ENCODE measurements at regions not wholly inside any gene's neighbourhood (a gene's known extent, or its start where the extent isn't known, plus 50 kb on each side); places are given as distances from the start of the nearest gene placed in this dataset.

GRCh38 chr13:20301403-20302071 lies 69.4 kb upstream of the GJB6 start:
- no peak overlapping the region for H3K9ac ChIP-seq
- no peak overlapping the region for H3K4me3 ChIP-seq (ENCODE audit: low read depth in 2 of 2, low read length in 1 of 2)
- WGBS (ENCODE audit: low lambda C conversion rate) = 24% methylated on average over 36 of the region's 56 CpGs
- no peak overlapping the region for H3K27ac ChIP-seq (ENCODE audit: low read depth in 2 of 2, low read length in 1 of 2)
- no peaks in the 10 kb centered on the region for H3F3A ChIP-seq (replicated peaks; ENCODE audit: insufficient read depth)
- no peaks in the 10 kb centered on the region for H4K20me1 ChIP-seq (ENCODE audit: insufficient read depth)
- DNase-seq = no peak
- H3K27me3 ChIP-seq (ENCODE audit: insufficient read depth) = peaks cover 75% of the 10 kb centered on the region; the same call in 1 of the 2 replicates
- ChIA-PET CTCF (no interaction called here), POLR2A (no interaction called here)
- H3K9me3 ChIP-seq = no peaks in the 10 kb centered on the region
- no peaks in the 10 kb centered on the region for H3K9me2 ChIP-seq
- H3K4me2 ChIP-seq = peak overlapping the region; percentile 46; the same call in 1 of the 2 replicates
- no peaks in the 10 kb centered on the region for H3K79me2 ChIP-seq (ENCODE audit: insufficient read depth)
- TF ChIP-seq, protein P1, sequence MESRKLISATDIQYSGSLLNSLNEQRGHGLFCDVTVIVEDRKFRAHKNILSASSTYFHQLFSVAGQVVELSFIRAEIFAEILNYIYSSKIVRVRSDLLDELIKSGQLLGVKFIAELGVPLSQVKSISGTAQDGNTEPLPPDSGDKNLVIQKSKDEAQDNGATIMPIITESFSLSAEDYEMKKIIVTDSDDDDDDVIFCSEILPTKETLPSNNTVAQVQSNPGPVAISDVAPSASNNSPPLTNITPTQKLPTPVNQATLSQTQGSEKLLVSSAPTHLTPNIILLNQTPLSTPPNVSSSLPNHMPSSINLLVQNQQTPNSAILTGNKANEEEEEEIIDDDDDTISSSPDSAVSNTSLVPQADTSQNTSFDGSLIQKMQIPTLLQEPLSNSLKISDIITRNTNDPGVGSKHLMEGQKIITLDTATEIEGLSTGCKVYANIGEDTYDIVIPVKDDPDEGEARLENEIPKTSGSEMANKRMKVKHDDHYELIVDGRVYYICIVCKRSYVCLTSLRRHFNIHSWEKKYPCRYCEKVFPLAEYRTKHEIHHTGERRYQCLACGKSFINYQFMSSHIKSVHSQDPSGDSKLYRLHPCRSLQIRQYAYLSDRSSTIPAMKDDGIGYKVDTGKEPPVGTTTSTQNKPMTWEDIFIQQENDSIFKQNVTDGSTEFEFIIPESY (IDR thresholded peaks at IDR 0.05; ENCODE audit: borderline replicate concordance, low read depth) = no peak
- no peak for TF ChIP-seq GABPA (IDR thresholded peaks at IDR 0.05; ENCODE audit: low read depth)
- TF ChIP-seq PBX3 (IDR thresholded peaks at IDR 0.05) = no peak
- TF ChIP-seq USF1 (IDR thresholded peaks at IDR 0.05; ENCODE audit: borderline replicate concordance, low read depth) = no peak
- TF ChIP-seq TCF12 (IDR thresholded peaks at IDR 0.05) = no peak
- TF ChIP-seq FOXM1 (IDR thresholded peaks at IDR 0.05; ENCODE audit: low read depth) = no peak
- TF ChIP-seq, protein P2, sequence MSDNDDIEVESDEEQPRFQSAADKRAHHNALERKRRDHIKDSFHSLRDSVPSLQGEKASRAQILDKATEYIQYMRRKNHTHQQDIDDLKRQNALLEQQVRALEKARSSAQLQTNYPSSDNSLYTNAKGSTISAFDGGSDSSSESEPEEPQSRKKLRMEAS (IDR thresholded peaks at IDR 0.05; ENCODE audit: low read depth) = no peak
- no peak for TF ChIP-seq SIN3A (IDR thresholded peaks at IDR 0.05; ENCODE audit: borderline replicate concordance, low read depth, low read length)
- no peak for TF ChIP-seq RAD21 (IDR thresholded peaks at IDR 0.05; ENCODE audit: low read length)
- no peak for TF ChIP-seq POLR2AphosphoS5 (IDR thresholded peaks at IDR 0.05; ENCODE audit: low read depth, low read length)
- no peak for TF ChIP-seq NRF1 (IDR thresholded peaks at IDR 0.05; ENCODE audit: low read depth, low read length)
- TF ChIP-seq ELF1 (IDR thresholded peaks at IDR 0.05) = no peak
- TF ChIP-seq, protein P3, sequence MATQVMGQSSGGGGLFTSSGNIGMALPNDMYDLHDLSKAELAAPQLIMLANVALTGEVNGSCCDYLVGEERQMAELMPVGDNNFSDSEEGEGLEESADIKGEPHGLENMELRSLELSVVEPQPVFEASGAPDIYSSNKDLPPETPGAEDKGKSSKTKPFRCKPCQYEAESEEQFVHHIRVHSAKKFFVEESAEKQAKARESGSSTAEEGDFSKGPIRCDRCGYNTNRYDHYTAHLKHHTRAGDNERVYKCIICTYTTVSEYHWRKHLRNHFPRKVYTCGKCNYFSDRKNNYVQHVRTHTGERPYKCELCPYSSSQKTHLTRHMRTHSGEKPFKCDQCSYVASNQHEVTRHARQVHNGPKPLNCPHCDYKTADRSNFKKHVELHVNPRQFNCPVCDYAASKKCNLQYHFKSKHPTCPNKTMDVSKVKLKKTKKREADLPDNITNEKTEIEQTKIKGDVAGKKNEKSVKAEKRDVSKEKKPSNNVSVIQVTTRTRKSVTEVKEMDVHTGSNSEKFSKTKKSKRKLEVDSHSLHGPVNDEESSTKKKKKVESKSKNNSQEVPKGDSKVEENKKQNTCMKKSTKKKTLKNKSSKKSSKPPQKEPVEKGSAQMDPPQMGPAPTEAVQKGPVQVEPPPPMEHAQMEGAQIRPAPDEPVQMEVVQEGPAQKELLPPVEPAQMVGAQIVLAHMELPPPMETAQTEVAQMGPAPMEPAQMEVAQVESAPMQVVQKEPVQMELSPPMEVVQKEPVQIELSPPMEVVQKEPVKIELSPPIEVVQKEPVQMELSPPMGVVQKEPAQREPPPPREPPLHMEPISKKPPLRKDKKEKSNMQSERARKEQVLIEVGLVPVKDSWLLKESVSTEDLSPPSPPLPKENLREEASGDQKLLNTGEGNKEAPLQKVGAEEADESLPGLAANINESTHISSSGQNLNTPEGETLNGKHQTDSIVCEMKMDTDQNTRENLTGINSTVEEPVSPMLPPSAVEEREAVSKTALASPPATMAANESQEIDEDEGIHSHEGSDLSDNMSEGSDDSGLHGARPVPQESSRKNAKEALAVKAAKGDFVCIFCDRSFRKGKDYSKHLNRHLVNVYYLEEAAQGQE (IDR thresholded peaks at IDR 0.05; ENCODE audit: low read depth, low read length) = no peak
- no peak for TF ChIP-seq JUND (IDR thresholded peaks at IDR 0.05)
- TF ChIP-seq FOXJ3 (CRISPR knock-in tag; IDR thresholded peaks at IDR 0.05) = no peak
- H3K4me1 ChIP-seq (ENCODE audit: control insufficient read depth in 1 of 2, insufficient read depth in 2 of 2, low read depth in 1 of 2, low read length in 1 of 2) = no peaks in the 10 kb centered on the region
- no peaks in the 10 kb centered on the region for H3K36me3 ChIP-seq (replicated peaks in 1 of 2; ENCODE audit: control insufficient read depth in 1 of 2, insufficient read depth in 2 of 2, low read length in 1 of 2)
- H2AFZ ChIP-seq (ENCODE audit: low read depth) = no peak overlapping the region
